Astrocyte (in vitro differentiated cells and primary cell): ENCODE measurements at regions not wholly inside any gene's neighbourhood (a gene's known extent, or its start where the extent isn't known, plus 50 kb on each side); places are given as distances from the start of the nearest gene placed in this dataset.

Source experiments
- CTCF ChIP-seq: IDR thresholded peaks from 2 replicates; pipeline ENCODE4 v1.5.1; 2011; ENCODE audit warnings: low read depth, mild to moderate bottlenecking, inconsistent platforms, low read length, moderate library complexity; ENCODE audit not compliant: insufficient read depth
- EZH2 ChIP-seq: IDR thresholded peaks from 2 replicates; pipeline ENCODE4 v1.6.1; 2012; ENCODE audit warnings: mild to moderate bottlenecking, low read length, inconsistent platforms; ENCODE audit not compliant: insufficient read depth

- TF ChIP-seq EZH2 (no peak), CTCF (no peak)
These were observed 75.0 kb downstream of the PDGFA start for GRCh38 chr7:444606-445005.
